ENCODE measurements at regions not wholly inside any gene's neighbourhood (a gene's known extent, or its start where the extent isn't known, plus 50 kb on each side); places are given as distances from the start of the nearest gene placed in this dataset.

DNA sequence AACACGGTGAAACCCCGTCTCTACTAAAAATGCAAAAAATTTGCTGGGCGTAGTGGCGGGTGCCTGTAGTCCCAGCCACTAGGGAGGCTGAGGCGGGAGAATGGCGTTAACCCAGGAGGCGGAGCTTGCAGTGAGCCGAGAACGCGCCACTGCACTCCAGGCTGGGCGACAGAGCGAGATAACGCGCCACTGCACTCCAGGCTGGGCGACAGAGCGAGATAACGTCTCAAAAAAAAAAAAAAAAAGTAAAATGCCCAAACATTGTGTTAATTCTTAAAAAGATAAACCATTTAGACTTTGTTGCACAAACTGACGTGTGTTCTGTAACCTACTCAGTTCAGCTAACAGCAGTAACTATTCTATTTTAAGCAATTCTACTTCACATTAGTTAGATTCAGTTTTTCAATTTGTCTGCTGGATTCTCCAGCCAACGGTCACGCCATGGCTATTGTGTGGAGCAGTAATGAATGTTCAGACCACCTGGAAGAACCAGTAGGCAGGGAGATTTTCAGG, 119.3 kb upstream of the MAN2A1 start:
- no peaks in the 10 kb centered on the region for H3K9me3 ChIP-seq (ENCODE audit: control insufficient read depth in 2 of 3, low read length in 3 of 3)

DNA sequence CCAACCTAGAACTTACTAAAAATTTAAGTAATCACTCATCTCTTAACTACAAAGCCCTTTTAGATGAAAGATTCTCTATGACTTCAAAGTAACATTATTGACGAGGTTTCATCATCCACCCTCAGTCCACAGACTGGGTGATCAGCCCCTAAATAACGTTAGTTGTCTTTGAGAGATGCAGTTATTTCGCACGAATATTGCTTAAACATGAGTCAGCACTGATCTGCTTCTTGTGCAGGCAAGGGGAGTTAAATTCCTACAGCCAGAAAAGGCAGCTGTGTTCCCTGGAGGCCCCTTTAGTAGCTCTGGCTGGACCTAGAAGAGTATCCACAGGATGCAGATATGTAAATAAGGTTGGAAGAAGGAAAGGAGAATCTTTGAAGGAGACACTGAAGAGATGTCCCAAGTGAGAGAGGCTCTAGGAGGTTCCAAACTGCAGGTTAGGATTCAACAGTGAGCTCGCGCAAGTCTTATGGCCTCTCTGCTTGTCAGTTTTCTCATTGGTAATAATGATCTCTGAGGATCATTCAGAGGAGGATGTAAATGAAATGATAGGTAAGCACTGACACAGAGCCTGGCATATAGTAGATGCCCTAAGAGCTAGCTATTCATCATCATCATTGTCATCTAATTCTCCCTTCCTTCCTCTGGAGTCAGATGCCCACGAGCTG, 122.2 kb upstream of the MAN2A1 start:
- Histone ChIP-seq H3K4me3 (ENCODE audit: low read length) (no peak overlapping the region), H3K36me3 (ENCODE audit: control insufficient read depth in 2 of 3, insufficient read depth in 3 of 3, low read length in 3 of 3) (no peaks in the 10 kb centered on the region), H3K9me3 (ENCODE audit: control insufficient read depth in 2 of 3, low read length in 3 of 3) (no peaks in the 10 kb centered on the region), H3K4me1 (ENCODE audit: control insufficient read depth in 2 of 2, insufficient read depth in 2 of 2, low read length in 2 of 2) (no peaks in the 10 kb centered on the region), H3K27me3 (ENCODE audit: control insufficient read depth in 2 of 2, insufficient read depth in 2 of 2, low read length in 2 of 2) (no peaks in the 10 kb centered on the region), H3K27ac (ENCODE audit: low read depth, low read length) (no peak overlapping the region)
- Mint-ChIP-seq H3K36me3 (no peaks in the 10 kb centered on the region), H3K4me3 (no peak overlapping the region), H3K27ac (no peak overlapping the region), H3K9me3 (no peaks in the 10 kb centered on the region), H3K4me1 (no peaks in the 10 kb centered on the region), H3K27me3 (peaks cover 0 to 13% (median 7%) of the 10 kb centered on the region in 5 donors)
- CTCF ChIA-PET, result no interaction called here
- no peak for DNase-seq
- intact Hi-C loops (cut with micrococcal nuclease), result no loop called here
- POLR2A ChIA-PET, result interaction anchor here (0.6 kb wide), 1 partner anchor 30 kb away, joined by 3 read pairs; no protein-coding TSS in a partner anchor
- no peak for ATAC-seq

More for the DNA sequence above, 119.3 kb upstream of the MAN2A1 start:
- Mint-ChIP-seq H3K36me3 (no peaks in the 10 kb centered on the region), H3K4me3 (no peak overlapping the region), H3K27ac (no peak overlapping the region), H3K9me3 (no peaks in the 10 kb centered on the region), H3K27me3 (peaks cover 0 to 13% (median 7%) of the 10 kb centered on the region in 5 donors), H3K4me1 (no peaks in the 10 kb centered on the region)
- H3K27ac ChIP-seq (ENCODE audit: low read depth, low read length), result no peak overlapping the region
- H3K36me3 ChIP-seq (ENCODE audit: control insufficient read depth in 2 of 3, insufficient read depth in 3 of 3, low read length in 3 of 3), result no peaks in the 10 kb centered on the region
- DNase-seq (no peak), ATAC-seq (no peak)
- H3K4me1 ChIP-seq (ENCODE audit: control insufficient read depth in 2 of 2, insufficient read depth in 2 of 2, low read length in 2 of 2), result no peaks in the 10 kb centered on the region
- intact Hi-C loops (cut with micrococcal nuclease), result no loop called here
- ChIA-PET CTCF (no interaction called here), POLR2A (no interaction called here)
- H3K4me3 ChIP-seq (ENCODE audit: low read length), result no peak overlapping the region
- no peaks in the 10 kb centered on the region for H3K27me3 ChIP-seq (ENCODE audit: control insufficient read depth in 2 of 2, insufficient read depth in 2 of 2, low read length in 2 of 2)

DNA sequence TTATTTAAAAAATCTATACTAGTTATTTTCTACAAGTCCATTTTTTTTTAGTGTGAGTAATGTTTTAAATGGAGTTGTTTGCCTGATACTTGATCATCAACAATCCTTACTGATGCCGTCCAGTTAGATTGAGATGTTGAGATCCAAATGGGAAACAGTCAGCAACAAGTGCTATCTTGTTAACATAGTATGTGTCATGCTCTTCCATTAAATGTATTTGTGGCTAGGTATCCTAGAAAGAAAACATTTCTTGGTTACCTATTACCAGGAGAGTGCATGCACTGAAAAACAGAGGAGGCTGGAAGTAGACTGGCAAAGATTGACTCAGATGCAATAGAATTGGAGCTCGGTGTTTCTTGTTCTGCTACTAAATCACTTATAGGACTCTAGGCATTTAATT, 123.4 kb upstream of the MAN2A1 start:
- Histone ChIP-seq H3K36me3 (ENCODE audit: control insufficient read depth in 2 of 3, insufficient read depth in 3 of 3, low read length in 3 of 3) (no peaks in the 10 kb centered on the region), H3K27me3 (ENCODE audit: control insufficient read depth in 2 of 2, insufficient read depth in 2 of 2, low read length in 2 of 2) (no peaks in the 10 kb centered on the region), H3K4me1 (ENCODE audit: control insufficient read depth in 2 of 2, insufficient read depth in 2 of 2, low read length in 2 of 2) (no peaks in the 10 kb centered on the region), H3K9me3 (ENCODE audit: control insufficient read depth in 2 of 3, low read length in 3 of 3) (no peaks in the 10 kb centered on the region), H3K4me3 (ENCODE audit: low read length) (no peak overlapping the region), H3K27ac (ENCODE audit: low read depth, low read length) (no peak overlapping the region)
- H3K4me3 Mint-ChIP-seq, result no peak overlapping the region
- no peak for ATAC-seq
- H3K4me1 Mint-ChIP-seq, result no peaks in the 10 kb centered on the region
- no peaks in the 10 kb centered on the region for H3K9me3 Mint-ChIP-seq
- DNase-seq, result no peak
- H3K36me3 Mint-ChIP-seq, result no peaks in the 10 kb centered on the region
- POLR2A ChIA-PET, result interaction anchor here (0.6 kb wide), 1 partner anchor 383 kb away, joined by 3 read pairs; no protein-coding TSS in a partner anchor
- intact Hi-C loops (cut with micrococcal nuclease), result no loop called here
- CTCF ChIA-PET, result no interaction called here
- H3K27me3 Mint-ChIP-seq, result peaks cover 0 to 10% (median 7%) of the 10 kb centered on the region in 5 donors
- no peak overlapping the region for H3K27ac Mint-ChIP-seq

DNA sequence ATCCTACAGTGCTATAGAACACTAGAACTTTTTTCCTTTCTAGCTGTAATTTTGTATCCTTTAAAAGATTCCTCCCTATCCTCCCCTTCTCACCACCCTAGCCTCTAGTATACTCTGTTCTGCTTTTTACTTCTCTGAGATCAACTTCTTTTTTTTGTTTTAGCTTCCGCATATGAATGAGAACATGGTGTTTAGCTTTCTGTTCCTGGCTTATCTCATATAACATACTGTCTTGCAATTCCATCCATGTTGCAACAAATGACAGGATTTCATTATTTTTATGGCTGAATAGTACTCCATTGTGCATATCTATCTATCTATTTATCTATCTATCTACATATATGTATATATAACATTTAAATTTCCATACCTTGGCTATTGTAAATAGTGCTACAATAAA, 126.0 kb upstream of the MAN2A1 start:
- no peaks in the 10 kb centered on the region for H3K36me3 Mint-ChIP-seq
- H3K4me1 Mint-ChIP-seq, result peaks cover 0 to 5% (median 2%) of the 10 kb centered on the region in 7 donors
- Histone ChIP-seq H3K4me1 (ENCODE audit: control insufficient read depth in 2 of 2, insufficient read depth in 2 of 2, low read length in 2 of 2) (peaks cover 0 to 1% of the 10 kb centered on the region in 2 donors), H3K4me3 (ENCODE audit: low read length) (no peak overlapping the region), H3K27me3 (ENCODE audit: control insufficient read depth in 2 of 2, insufficient read depth in 2 of 2, low read length in 2 of 2) (no peaks in the 10 kb centered on the region), H3K9me3 (ENCODE audit: control insufficient read depth in 2 of 3, low read length in 3 of 3) (no peaks in the 10 kb centered on the region), H3K36me3 (ENCODE audit: control insufficient read depth in 2 of 3, insufficient read depth in 3 of 3, low read length in 3 of 3) (no peaks in the 10 kb centered on the region), H3K27ac (ENCODE audit: low read depth, low read length) (no peak overlapping the region)
- ChIA-PET CTCF (no interaction called here), POLR2A (interaction anchor here (0.6 kb wide), 1 partner anchor 367 kb away, joined by 3 read pairs; no protein-coding TSS in a partner anchor)
- no peaks in the 10 kb centered on the region for H3K9me3 Mint-ChIP-seq
- DNase-seq, result no peak
- ATAC-seq, result no peak
- no peak overlapping the region for H3K27ac Mint-ChIP-seq
- peaks cover 0 to 7% (median 4%) of the 10 kb centered on the region in 5 donors for H3K27me3 Mint-ChIP-seq
- no peak overlapping the region for H3K4me3 Mint-ChIP-seq
- intact Hi-C loops (cut with micrococcal nuclease), result no loop called here

DNA sequence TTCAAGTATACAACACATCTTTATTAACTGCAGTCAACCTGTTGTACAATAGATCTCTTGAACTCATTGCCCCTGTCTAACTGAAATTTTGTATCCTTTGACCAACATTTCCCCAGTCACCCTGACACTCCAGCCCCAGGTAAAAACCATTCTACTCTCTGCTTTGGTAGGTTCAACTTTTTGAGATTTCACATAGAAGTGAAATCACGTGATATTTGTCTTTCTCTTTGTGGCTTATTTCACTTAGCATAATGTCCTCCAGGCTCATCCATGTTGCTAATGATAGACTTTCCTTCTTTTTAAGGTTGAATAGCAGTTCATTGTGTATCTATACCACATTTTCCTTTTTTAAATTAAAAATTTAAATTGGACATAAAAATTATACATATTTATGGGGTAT, 126.5 kb upstream of the MAN2A1 start:
- Mint-ChIP-seq H3K9me3 (no peaks in the 10 kb centered on the region), H3K27ac (no peak overlapping the region), H3K36me3 (no peaks in the 10 kb centered on the region), H3K27me3 (peaks cover 0 to 10% (median 4%) of the 10 kb centered on the region in 5 donors), H3K4me1 (peaks cover 4 to 10% (median 8%) of the 10 kb centered on the region in 7 donors), H3K4me3 (no peak overlapping the region)
- Histone ChIP-seq H3K27me3 (ENCODE audit: control insufficient read depth in 2 of 2, insufficient read depth in 2 of 2, low read length in 2 of 2) (no peaks in the 10 kb centered on the region), H3K36me3 (ENCODE audit: control insufficient read depth in 2 of 3, insufficient read depth in 3 of 3, low read length in 3 of 3) (no peaks in the 10 kb centered on the region), H3K4me1 (ENCODE audit: control insufficient read depth in 2 of 2, insufficient read depth in 2 of 2, low read length in 2 of 2) (peaks cover 0 to 6% of the 10 kb centered on the region in 2 donors), H3K27ac (ENCODE audit: low read depth, low read length) (no peak overlapping the region), H3K4me3 (ENCODE audit: low read length) (no peak overlapping the region), H3K9me3 (ENCODE audit: control insufficient read depth in 2 of 3, low read length in 3 of 3) (no peaks in the 10 kb centered on the region)
- POLR2A ChIA-PET, result no interaction called here
- ATAC-seq, result no peak
- CTCF ChIA-PET, result no interaction called here
- no peak for DNase-seq
- intact Hi-C loops (cut with micrococcal nuclease), result no loop called here

DNA sequence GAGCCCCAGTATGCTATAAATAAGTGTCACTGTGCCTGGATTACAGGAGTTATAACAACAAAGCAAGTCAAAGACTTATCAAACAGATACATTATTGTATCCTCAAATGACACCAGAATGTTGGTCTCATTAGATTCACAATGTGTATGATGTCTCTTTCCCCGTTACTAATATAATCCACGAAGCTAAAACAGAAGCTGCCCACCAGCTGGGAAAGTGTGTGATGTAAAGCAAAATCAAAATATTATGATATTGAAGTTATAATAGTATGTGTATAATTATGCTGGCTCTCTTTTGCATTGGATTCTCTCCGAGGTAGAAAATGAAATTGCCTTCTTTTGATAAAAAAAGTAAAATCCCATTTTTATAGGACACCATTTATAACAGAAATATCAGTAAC, 127.3 kb upstream of the MAN2A1 start:
- CTCF ChIA-PET, result no interaction called here

DNA sequence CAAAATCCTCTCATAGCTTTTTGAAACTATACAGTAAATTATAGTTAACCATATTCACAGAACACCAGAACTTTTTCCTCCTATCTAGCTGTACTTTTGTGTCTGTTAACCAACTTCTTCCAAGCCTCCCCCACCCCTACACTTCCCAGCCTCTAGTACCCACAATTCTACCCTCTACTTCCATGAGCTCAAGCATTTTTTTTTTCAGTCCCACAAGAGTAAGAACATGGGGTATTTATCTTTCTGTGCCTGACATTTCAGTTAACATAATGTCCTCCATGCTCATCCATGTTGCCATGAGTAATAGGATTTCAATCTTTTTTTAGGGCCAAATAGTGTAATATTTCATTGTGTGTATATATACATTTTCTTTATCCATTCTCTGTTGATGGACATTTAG, 128.3 kb upstream of the MAN2A1 start:
- no peak overlapping the region for H3K27ac Mint-ChIP-seq
- H3K4me3 ChIP-seq (ENCODE audit: low read length), result no peak overlapping the region
- ChIA-PET CTCF (no interaction called here), POLR2A (no interaction called here)
- H3K27me3 ChIP-seq (ENCODE audit: control insufficient read depth in 2 of 2, insufficient read depth in 2 of 2, low read length in 2 of 2), result no peaks in the 10 kb centered on the region
- no peak for ATAC-seq
- intact Hi-C loops (cut with micrococcal nuclease), result no loop called here
- no peaks in the 10 kb centered on the region for H3K36me3 ChIP-seq (ENCODE audit: control insufficient read depth in 2 of 3, insufficient read depth in 3 of 3, low read length in 3 of 3)
- no peak for DNase-seq
- H3K36me3 Mint-ChIP-seq, result no peaks in the 10 kb centered on the region
- H3K4me1 Mint-ChIP-seq, result peaks cover 4 to 17% (median 13%) of the 10 kb centered on the region in 7 donors
- no peak overlapping the region for H3K27ac ChIP-seq (ENCODE audit: low read depth, low read length)
- no peaks in the 10 kb centered on the region for H3K9me3 ChIP-seq (ENCODE audit: control insufficient read depth in 2 of 3, low read length in 3 of 3)
- H3K9me3 Mint-ChIP-seq, result no peaks in the 10 kb centered on the region
- peaks cover 0 to 6% of the 10 kb centered on the region in 2 donors for H3K4me1 ChIP-seq (ENCODE audit: control insufficient read depth in 2 of 2, insufficient read depth in 2 of 2, low read length in 2 of 2)
- no peak overlapping the region for H3K4me3 Mint-ChIP-seq
- H3K27me3 Mint-ChIP-seq, result peaks cover 0 to 6% (median 3%) of the 10 kb centered on the region in 5 donors

More for the DNA sequence above, 127.3 kb upstream of the MAN2A1 start:
- DNase-seq (no peak), ATAC-seq (no peak)
- H3K27ac Mint-ChIP-seq, result no peak overlapping the region
- H3K4me3 Mint-ChIP-seq, result no peak overlapping the region
- peaks cover 0 to 8% (median 4%) of the 10 kb centered on the region in 5 donors for H3K27me3 Mint-ChIP-seq
- H3K4me3 ChIP-seq (ENCODE audit: low read length), result no peak overlapping the region
- H3K27me3 ChIP-seq (ENCODE audit: control insufficient read depth in 2 of 2, insufficient read depth in 2 of 2, low read length in 2 of 2), result no peaks in the 10 kb centered on the region
- no peaks in the 10 kb centered on the region for H3K36me3 Mint-ChIP-seq
- peaks cover 0 to 6% of the 10 kb centered on the region in 2 donors for H3K4me1 ChIP-seq (ENCODE audit: control insufficient read depth in 2 of 2, insufficient read depth in 2 of 2, low read length in 2 of 2)
- H3K9me3 ChIP-seq (ENCODE audit: control insufficient read depth in 2 of 3, low read length in 3 of 3), result no peaks in the 10 kb centered on the region
- H3K9me3 Mint-ChIP-seq, result no peaks in the 10 kb centered on the region
- H3K27ac ChIP-seq (ENCODE audit: low read depth, low read length), result no peak overlapping the region
- no peaks in the 10 kb centered on the region for H3K36me3 ChIP-seq (ENCODE audit: control insufficient read depth in 2 of 3, insufficient read depth in 3 of 3, low read length in 3 of 3)
- intact Hi-C loops (cut with micrococcal nuclease), result no loop called here
- POLR2A ChIA-PET, result no interaction called here
- H3K4me1 Mint-ChIP-seq, result peaks cover 4 to 17% (median 12%) of the 10 kb centered on the region in 7 donors
